ENCODE measurements at regions not wholly inside any gene's neighbourhood (a gene's known extent, or its start where the extent isn't known, plus 50 kb on each side); places are given as distances from the start of the nearest gene placed in this dataset.

DNA sequence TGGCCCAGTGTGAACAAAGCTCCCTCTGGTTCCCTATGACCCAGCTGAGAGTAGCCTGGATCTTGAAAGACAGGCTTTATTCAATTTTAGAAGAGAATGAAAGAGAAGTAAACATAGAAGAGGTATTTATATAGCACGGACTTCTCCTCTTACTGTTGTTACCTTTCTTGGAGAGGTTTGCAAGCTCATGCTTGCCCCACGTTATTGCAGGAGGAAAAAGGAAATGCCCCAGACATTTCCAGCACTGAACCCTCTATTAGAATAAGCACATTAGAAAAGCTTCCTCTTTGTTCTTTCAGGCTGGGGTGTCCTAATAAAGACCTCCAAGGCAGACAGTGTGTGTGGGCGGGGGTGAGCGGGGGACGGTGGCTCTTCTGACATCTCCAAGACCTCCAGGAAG lies 98.7 kb upstream of the AGBL1 start:
- DNase-seq: no peak

DNA sequence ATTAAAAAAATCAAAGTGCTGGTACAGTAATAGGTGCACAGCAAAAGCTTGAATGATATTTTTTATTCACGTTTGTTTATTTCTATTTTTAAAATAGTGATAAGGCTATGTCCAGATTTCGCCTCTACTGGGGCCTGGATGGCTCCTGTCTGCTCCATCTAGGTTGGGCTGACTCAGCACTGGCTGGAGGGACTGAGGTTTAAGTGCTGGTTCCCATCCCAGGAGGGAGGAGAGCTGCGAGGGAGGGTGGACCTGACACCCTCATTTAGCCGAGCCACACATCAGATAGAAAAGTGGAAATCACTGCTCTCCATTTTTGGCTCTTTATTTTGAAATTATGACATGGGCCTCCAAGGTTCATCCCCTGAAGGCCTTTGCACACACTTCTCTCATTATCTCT lies 95.4 kb upstream of the AGBL1 start:
- DNase-seq: no peak

DNA sequence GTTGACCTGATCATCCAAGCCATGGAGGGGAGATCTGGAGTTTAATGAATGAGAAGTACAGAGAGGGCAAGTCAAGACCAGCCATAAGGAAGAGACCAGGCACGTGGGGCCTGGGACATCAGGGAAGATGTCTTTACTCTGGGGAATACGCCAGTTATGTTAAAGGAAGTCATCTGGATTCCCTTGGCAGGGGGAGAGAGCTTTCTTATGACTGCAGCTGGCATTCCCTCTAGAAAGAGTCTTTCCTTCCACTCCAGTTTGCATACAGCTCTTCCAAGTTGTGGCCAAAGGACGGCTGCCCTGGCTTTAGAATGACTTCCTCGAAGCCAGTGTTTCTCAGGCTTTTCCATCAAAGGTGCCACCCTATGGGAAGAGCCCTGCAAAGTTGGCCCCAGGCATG lies 93.6 kb upstream of the AGBL1 start:
- DNase-seq: no peak

DNA sequence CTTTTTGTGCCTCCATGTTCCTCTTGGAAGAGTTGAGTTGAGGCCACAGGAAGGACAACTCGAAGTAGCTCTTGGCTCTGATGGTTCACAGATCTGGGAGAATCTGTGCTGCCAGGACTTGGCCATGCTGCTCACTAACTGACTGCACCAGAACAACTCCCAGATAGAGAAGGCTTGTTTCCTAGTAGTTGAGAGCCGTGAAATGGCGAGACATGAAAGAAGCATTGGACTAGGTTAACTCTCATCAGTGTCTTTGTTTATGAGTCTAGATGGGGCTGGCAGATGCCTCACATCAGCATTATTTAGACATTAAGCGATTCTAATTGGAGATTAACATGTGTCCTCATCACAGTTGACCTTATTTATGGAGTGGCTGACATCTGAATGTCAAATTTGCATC lies 92.9 kb upstream of the AGBL1 start:
- no peak for DNase-seq

DNA sequence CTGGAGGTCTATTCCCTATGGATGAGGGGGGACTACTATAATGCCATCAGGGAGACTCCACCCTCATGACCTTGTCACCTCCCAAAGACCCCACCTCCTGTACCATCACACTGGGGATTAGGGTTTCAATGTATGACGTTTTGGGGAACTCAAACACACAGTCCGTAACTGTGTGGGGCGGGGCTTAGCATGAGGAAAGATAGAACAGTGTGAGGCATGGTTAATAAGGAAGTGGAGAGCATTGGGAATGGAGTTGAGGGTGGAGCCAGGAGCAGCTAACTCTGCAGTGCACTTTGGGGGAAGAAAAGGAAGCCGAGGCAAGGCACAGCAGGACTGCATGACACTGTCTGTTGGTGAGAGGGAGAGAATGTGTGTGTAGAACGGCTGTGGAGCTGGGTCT lies 90.9 kb upstream of the AGBL1 start:
- DNase-seq: no peak

DNA sequence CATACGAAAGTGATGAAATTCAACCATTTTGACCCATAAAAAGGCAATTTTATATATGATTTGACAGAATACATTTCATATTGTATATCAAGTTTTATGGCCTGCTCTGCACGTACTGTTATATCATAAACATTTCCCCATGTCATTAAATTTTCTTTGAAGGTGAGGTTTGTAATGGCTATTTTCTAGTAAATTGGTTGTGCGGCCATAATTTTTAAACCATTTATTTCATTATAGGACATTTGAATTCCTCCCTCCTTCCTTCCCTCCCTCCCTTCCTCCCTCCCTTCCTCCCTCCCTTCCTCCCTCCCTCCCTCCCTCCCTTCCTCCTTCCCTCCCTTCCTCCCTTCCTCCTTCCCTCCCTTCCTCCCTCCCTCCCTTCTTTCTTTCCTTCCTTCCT lies 87.4 kb upstream of the AGBL1 start:
- DNase-seq: no peak

DNA sequence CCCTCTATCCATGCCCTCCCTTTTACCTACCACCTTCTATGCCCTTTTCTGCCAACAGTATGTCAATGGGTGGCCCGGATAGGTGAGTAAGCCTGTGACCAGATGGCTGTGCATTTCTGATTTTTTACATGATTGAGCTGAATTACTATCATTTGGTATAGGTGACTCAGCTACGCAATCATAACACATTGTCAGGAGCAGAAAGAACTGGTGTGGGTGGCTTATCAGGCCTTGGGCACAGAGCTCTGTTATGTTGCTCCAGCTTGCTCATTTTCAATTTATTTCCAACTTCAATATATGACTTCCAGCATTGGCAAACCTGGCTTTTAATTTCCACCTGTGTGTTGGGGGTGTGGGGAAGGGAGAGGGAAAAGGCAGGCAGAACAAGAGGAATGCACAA lies 86.6 kb upstream of the AGBL1 start:
- DNase-seq: no peak

DNA sequence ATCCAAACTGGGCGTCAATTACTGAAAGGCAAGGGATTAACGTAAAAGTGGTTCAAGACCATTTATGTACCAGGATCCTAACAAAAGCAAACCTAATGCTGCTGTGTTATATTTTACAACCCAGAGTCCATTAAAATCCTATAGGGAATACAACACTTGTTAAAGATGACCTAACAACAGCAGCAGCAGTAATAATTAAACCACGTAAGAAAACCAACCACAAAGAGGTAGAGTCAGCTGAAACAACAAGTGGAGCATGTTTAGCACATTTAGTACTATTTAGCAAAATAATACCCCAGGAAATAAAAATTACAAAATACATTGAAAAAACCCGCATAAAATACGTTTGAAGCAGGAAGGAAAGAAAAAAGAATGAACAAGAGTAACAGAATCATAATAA lies 82.1 kb upstream of the AGBL1 start:
- DNase-seq: no peak

DNA sequence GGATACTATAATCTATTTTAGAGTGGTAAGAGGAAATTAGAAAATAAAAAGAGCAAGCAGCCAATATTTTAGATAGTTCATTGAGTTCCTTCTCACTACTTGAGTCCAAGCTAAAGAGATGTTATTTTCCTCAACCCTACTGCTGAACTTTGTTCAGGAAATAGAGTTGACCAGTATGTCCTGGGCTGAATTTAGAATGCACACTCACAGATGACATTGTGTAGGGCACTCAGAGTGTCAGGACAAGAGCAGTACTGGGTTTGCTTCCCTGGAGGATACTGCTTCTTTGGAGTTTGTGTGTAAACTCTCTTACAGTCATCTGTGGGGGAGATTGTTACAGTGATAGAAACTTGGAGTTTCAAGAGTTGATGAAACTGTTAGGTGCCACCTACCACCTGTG lies 80.0 kb upstream of the AGBL1 start:
- DNase-seq: no peak

DNA sequence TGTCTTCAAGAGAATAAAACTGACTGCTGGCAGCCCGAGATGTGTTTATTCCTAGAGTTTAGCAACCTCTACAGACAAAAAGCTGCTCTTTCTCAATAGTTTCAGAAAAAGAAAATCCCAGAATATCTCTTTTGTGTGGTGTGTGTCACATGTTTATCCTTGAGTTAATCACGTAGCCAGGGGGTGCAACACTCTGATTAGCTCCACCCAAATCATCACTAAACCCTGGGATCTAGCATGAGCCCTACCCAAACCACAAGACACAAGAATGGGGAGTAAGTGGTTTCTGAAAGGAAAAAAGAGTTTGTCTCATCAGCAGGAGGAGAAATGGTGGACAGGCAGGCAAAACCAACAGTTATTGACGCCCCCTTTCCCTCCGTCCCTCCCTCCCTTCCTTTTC lies 78.5 kb upstream of the AGBL1 start:
- no peak for DNase-seq

DNA sequence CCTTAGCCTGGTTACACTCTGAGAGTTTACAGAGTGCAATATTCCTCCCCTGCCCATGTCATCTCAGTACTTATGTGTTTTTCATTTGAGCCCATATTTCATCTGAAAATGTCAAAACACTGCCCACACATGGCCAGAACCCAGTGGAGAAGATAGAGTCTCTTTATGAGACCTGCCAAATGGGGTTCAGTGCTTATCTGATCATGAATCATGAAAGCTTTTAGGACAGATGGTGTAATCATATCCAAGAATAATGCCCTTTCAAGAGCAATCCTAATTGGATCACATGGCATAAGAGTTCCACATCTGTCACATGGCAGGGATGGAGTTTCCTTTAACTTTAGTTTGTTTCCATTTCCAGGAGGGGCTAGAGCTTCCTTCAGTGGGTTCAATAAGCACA lies 77.2 kb upstream of the AGBL1 start:
- DNase-seq: no peak

DNA sequence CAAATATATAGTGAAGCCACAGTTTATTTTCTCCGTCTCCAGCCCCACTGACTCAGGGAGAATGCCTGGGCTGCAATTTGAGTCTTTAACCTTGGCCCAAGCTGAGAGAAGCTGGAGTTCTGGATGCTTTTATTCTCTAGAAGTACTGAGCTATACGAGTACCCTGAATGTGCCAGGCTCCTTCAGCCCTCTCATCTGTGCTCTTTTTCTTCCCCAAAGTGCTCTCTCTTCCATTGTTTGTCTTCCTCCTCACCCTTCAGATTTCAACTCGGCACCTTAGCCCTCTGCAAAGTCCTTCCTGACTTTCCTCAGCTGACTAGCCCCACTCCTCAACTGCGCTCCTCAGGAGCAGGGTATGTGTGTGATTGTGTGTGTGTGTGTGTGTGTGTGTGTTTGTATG lies 75.6 kb upstream of the AGBL1 start:
- no peak for DNase-seq

DNA sequence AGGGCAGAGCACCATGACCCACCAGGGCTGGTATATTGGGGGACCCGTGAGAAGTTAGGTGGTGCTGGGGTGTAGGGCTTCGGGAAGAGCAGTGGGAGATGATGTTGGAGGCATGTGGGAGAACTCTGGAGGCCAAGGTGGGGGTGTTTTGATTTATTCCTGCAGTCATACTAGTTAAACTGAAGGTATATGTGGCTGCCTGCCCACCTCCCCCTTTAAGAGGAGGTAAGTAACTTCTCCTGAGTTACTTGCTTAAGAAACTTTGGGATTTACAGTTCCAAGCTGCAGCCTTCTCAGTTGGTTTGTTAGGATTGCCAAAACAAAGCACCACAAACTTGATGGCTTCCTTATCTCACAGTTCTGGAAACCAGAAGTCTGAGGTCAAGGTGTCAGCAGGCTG lies 73.1 kb upstream of the AGBL1 start:
- DNase-seq: no peak

DNA sequence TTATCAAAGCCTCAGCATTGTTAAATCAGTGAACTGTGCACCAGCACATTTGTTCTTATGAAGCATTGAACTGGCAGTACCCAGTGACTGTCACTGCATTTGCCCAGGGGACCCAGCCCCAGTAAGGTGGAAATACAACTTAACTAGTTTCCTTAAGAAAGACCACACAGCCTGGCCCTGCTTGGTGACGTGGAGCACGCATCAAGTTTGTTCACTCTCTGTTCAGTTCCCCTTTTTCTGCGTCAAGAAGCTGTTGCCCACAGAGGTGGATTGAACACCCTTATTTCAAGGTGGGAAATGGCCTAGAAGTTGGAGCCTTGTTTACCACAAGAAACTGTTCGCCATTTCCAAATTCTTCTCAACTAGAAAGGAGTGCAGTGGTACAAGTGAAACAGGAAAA lies 69.9 kb upstream of the AGBL1 start:
- no peak for DNase-seq

DNA sequence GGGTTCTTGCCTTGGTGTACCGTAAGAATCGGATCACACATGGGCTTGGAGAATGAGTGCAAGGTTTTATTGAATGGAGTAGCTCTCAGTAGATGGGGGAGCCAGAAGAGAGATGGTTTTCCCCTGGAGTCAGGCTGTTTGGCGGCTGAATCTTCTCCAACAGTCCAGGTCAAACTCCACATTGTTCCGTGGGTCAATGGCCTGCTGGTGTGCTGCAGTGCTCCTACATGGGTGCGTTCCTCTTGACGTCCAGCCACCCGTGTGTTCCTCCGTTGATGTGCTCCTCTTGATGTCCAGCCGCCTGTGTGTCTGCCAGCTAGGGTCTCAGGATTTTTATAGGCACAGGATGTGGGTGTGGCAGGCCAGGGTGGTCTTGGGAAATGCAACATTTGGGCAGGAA lies 69.3 kb upstream of the AGBL1 start:
- no peak for DNase-seq

DNA sequence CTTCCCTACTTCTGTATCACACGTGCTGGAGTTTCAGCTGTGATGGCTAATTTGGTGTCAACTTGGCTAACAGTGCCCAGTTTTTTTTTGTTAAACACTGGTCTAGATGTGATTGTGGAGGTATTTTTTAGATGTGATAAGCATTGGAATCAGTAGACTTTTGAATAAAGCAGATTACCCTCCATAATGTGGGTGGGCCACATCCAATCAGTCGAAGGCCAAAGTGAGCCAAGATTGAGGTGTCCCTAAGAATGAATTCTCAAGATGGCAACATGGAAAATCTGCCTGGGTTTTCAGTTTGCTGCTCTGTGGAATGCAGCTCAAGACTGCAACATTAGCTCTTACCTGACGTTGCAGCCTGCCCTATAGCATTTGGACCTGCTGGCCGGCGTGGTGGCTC lies 68.8 kb upstream of the AGBL1 start:
- DNase-seq: no peak

DNA sequence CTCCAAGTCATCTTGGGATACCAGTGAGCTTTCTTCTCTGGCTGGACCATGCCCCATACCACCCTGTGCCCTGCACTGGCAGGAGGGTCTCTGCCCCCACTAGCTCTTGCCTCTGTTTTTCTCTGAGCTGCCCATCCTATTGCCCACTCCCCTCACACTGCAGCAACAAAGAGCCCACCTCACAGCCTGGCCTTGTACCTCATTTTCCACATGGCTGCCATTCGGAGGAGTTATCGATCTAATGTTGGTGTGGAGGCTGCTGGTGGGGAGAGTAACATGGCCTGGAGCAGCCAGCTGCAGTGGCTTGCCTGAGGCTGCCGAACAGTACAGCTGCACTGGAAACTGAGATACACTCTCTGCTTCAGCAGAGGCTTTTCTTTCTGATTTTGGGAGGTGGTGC lies 65.7 kb upstream of the AGBL1 start:
- no peak for DNase-seq

DNA sequence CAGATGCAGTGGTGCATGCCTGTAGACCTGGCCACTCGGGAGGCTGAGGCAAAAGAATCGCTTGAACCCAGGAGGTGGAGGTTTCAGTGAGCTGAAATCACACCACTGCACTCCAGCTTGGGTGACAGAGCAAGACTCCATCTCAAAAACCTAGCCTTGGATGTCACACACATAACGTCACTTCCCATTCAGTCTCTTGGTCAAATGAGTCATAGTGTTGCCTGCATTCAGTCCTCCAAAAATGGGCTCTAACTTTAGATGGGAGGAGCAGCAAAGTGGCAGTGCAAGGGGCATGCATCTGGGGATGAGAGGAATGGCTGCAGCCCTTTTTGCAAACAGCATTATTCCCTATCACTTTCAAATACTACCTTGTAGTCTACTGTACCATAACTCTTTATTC lies 62.9 kb upstream of the AGBL1 start:
- DNase-seq: no peak

DNA sequence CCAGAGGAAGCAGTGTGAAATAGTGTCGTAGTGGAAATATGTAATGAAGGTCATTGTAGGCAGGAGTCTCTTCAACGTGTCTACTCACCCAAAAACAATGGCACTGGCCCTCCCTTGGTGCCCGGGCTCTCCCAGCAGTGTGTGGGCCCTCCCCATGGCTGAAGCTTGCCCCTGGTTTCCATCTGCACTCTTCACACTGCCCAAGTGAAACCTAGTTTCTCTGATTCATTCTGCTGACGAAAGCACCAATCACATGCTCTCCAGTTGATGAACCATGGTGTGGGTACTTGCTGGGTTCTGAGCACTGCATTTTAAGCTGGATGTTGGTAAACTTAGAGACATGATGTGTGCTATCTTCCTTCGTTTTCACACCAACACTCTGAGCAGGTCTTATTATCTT lies 61.0 kb upstream of the AGBL1 start:
- DNase-seq: no peak

DNA sequence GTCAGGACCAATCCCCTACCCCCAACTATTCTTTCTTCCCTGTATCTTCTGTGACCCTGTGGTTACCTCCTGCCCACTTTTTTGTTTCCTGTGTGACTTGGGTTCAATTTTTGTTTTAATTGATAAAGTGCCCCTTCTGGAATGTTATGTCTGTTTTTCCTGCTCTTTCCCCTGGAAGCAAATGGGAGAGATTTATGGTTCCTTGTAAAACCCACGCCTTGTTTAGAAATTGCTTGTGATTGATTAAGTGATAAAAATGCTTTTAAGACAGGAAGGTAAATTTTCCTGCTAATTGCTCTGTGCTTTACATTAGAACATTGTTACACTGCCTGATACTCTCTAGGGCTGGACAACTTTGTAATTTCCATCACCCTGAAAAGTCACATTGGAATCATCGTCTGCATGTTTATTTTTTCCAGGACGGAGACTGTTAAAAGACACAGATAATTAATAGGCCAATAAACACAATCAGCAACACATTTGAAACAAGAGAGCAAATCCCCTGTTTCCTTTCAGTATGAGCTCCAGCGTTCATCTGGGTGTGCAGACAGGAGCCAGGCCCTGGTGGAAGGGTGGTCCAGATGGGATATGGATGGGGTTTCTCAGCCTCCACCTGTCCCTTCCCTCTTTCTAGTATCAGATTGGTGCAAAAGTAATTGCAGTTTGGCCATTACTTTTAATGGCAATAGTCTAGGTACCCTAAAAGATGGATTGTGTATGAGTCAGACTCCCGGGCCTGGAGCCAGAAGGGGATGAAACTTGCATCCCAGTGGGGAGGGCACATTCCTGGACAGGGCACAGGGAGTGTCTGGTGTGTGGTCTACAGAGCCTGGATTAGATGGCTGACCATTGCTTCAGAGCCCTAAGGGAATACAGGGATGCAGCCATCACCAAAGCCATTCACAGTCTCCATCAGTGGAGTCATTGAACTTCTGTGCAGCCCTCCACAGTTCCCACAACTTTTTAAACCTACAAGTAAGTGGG lies 58.1 kb upstream of the AGBL1 start:
- DNase-seq: no peak

DNA sequence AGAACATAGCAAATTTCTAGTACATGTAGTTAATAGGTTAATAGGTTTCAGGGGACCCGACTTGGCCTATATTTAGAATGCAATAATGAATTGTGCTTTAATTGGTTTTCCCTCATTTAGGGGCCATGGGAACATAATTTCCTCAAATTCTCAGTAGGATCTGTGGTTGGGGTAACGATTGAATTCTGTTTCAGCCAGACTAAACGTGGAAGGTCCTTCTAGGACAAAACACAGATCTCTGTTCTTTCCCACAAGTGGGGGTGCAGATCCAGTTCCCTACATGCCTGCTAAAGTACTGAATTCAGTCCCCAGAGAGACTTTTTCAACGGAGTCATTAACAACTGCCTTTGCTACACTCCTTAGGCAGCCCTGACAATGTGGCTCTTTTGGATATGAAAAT lies 50.7 kb upstream of the AGBL1 start:
- DNase-seq: no peak

Measured in T-helper 9 cell (primary cell).